ENCODE measurements at regions not wholly inside any gene's neighbourhood (a gene's known extent, or its start where the extent isn't known, plus 50 kb on each side); places are given as distances from the start of the nearest gene placed in this dataset.

DNA sequence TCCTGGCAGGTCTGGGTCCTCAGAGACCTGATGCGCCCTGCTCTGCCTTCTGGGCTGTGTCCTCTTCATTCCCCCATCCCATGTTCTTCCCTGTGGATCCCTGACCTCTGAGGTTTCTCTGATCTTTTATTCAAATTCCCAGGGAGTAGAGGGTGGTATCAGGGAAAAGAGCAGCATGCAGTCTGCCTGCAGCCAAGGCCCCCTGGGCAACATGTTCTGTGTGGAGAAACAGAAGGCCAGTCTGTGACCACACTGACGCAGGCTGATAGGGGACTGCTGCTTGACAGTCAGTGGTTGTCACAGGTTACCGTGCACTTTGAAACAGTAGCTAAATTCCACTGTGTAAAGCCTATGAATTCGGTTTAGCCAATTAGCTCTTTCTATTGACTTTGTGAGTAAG lies 156.6 kb upstream of the IRX2 start:
- POLR2A ChIA-PET: no interaction called here

DNA sequence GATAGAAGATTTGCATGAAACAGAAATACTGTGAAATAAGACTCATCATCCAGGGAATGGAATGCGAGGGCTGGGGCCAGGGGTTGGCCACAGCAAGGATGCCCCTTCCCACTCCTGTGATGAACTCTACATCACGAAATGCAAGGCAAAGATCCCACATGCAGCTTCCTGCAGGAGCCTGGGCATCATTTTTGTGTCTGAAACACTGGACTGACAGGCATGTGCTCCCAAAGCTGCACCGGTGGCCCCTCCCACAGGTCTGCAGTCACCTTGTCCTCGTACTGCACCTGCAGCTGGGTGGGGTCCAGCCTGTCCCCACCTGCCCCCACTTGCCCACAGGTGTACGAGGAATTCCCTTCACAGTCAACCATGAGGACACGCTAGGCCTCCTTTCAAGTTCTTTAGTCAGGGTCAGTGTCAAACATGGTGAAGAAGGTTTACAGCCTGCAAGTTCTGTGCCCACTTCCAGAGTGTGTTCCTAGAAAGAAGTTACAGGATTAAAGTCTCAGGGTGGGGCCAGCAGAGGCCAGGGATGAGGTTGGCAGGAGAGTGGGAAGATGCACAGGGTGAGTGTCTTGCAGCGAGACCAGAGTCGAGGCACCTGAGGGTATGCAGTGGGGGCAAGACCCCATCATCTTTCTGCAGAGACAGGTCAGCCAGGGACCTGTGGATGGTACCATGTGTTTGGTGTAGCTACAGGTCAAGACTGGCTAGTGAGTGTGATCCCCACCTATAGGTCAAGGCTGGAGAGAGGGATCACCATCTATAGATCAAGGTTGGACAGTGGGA lies 155.0 kb upstream of the IRX2 start:
- no peaks in the 10 kb centered on the region for H3F3A ChIP-seq (replicated peaks; ENCODE audit: insufficient read depth)
- no peaks in the 10 kb centered on the region for H3K4me1 ChIP-seq (ENCODE audit: control insufficient read depth in 1 of 2, insufficient read depth in 2 of 2, low read depth in 1 of 2, low read length in 1 of 2)
- H3K9ac ChIP-seq: no peak overlapping the region
- no peaks in the 10 kb centered on the region for H3K27me3 ChIP-seq (ENCODE audit: insufficient read depth)
- no peaks in the 10 kb centered on the region for H4K20me1 ChIP-seq (ENCODE audit: insufficient read depth)
- H3K9me3 ChIP-seq: no peaks in the 10 kb centered on the region
- no peaks in the 10 kb centered on the region for H3K36me3 ChIP-seq (replicated peaks in 1 of 2; ENCODE audit: control insufficient read depth in 1 of 2, insufficient read depth in 2 of 2, low read length in 1 of 2)
- ChIA-PET POLR2A (no interaction called here), CTCF (no interaction called here)
- no peak for DNase-seq
- no peak overlapping the region for H3K27ac ChIP-seq (ENCODE audit: low read depth in 2 of 2, low read length in 1 of 2)
- WGBS (ENCODE audit: low lambda C conversion rate): 2% methylated on average over 8 of the region's 8 CpGs
- H3K4me2 ChIP-seq: no peak overlapping the region
- no peaks in the 10 kb centered on the region for H3K9me2 ChIP-seq
- TF ChIP-seq FOSL2 (IDR thresholded peaks at IDR 0.05; ENCODE audit: borderline replicate concordance, low read depth) (no peak), GATA2 (CRISPR knock-in tag; IDR thresholded peaks at IDR 0.05) (no peak)
- H2AFZ ChIP-seq (ENCODE audit: low read depth): no peak overlapping the region
- H3K79me2 ChIP-seq (ENCODE audit: insufficient read depth): no peaks in the 10 kb centered on the region
- no peak overlapping the region for H3K4me3 ChIP-seq (ENCODE audit: low read depth in 2 of 2, low read length in 1 of 2)

More for the DNA sequence above, 156.6 kb upstream of the IRX2 start:
- no peaks in the 10 kb centered on the region for H3K9me2 ChIP-seq
- CTCF ChIA-PET: no interaction called here
- H3K27ac ChIP-seq (ENCODE audit: low read depth in 2 of 2, low read length in 1 of 2): no peak overlapping the region
- no peak for DNase-seq
- TF ChIP-seq SMC3 (IDR thresholded peaks at IDR 0.05; ENCODE audit: low read depth, low read length) (no peak), JUND (IDR thresholded peaks at IDR 0.05) (no peak), RCOR1 (IDR thresholded peaks at IDR 0.05; ENCODE audit: low read length) (no peak), NFIC (IDR thresholded peaks at IDR 0.05; ENCODE audit: borderline replicate concordance) (no peak), NRF1 (IDR thresholded peaks at IDR 0.05; ENCODE audit: low read depth, low read length) (no peak), MXI1 (IDR thresholded peaks at IDR 0.05; ENCODE audit: low read depth, low read length) (no peak), RXRA (IDR thresholded peaks at IDR 0.05; ENCODE audit: borderline replicate concordance, low read depth) (no peak), YY1 (IDR thresholded peaks at IDR 0.05; ENCODE audit: low read depth) (no peak), FOSL2 (IDR thresholded peaks at IDR 0.05; ENCODE audit: borderline replicate concordance, low read depth) (no peak)
- TF ChIP-seq, protein P1, sequence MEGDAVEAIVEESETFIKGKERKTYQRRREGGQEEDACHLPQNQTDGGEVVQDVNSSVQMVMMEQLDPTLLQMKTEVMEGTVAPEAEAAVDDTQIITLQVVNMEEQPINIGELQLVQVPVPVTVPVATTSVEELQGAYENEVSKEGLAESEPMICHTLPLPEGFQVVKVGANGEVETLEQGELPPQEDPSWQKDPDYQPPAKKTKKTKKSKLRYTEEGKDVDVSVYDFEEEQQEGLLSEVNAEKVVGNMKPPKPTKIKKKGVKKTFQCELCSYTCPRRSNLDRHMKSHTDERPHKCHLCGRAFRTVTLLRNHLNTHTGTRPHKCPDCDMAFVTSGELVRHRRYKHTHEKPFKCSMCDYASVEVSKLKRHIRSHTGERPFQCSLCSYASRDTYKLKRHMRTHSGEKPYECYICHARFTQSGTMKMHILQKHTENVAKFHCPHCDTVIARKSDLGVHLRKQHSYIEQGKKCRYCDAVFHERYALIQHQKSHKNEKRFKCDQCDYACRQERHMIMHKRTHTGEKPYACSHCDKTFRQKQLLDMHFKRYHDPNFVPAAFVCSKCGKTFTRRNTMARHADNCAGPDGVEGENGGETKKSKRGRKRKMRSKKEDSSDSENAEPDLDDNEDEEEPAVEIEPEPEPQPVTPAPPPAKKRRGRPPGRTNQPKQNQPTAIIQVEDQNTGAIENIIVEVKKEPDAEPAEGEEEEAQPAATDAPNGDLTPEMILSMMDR (IDR thresholded peaks at IDR 0.05): no peak
- no peaks in the 10 kb centered on the region for H3K36me3 ChIP-seq (replicated peaks in 1 of 2; ENCODE audit: control insufficient read depth in 1 of 2, insufficient read depth in 2 of 2, low read length in 1 of 2)
- H3K4me3 ChIP-seq (ENCODE audit: low read depth in 2 of 2, low read length in 1 of 2): no peak overlapping the region
- no peaks in the 10 kb centered on the region for H3K9me3 ChIP-seq
- WGBS (ENCODE audit: low lambda C conversion rate): 7% methylated on average over 4 of the region's 4 CpGs
- H3K79me2 ChIP-seq (ENCODE audit: insufficient read depth): no peaks in the 10 kb centered on the region
- H3K4me1 ChIP-seq (ENCODE audit: control insufficient read depth in 1 of 2, insufficient read depth in 2 of 2, low read depth in 1 of 2, low read length in 1 of 2): no peaks in the 10 kb centered on the region
- no peaks in the 10 kb centered on the region for H3K27me3 ChIP-seq (ENCODE audit: insufficient read depth)
- no peak overlapping the region for H3K4me2 ChIP-seq
- H3F3A ChIP-seq (replicated peaks; ENCODE audit: insufficient read depth): no peaks in the 10 kb centered on the region
- H4K20me1 ChIP-seq (ENCODE audit: insufficient read depth): no peaks in the 10 kb centered on the region
- H3K9ac ChIP-seq: no peak overlapping the region
- H2AFZ ChIP-seq (ENCODE audit: low read depth): no peak overlapping the region
